GM20431 (cell line): ENCODE measurements at regions not wholly inside any gene's neighbourhood (a gene's known extent, or its start where the extent isn't known, plus 50 kb on each side); places are given as distances from the start of the nearest gene placed in this dataset.

Source experiments
- in situ Hi-C: fragments of 300-500 bp; cut with MseI, MboI; formaldehyde crosslinking; loops from one replicate; pipeline ENCODE4 v1.15.0; 2020; ENCODE audit warnings: low sequenced_read_pairs; ENCODE audit not compliant: unreplicated experiment

DNA sequence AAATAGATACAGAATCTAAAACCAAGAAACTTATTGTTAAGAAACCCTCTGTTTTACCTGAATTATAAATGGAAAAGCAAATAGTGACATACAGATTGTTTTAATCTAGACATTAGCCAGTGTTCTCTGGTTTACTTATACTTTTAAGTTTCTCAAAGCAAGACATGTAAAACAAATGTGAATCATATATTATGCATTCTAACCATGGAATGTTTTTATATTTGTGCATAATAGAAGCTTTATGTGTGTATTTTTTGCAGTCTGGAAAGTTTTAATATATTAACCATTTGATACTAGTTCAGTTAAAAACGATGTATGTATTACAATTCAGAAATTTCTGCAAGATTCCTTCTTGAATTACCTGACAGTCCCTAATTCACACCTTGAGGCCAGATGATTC lies 150.6 kb upstream of the TMEM72 start:
- in situ Hi-C loops: no loop called here

DNA sequence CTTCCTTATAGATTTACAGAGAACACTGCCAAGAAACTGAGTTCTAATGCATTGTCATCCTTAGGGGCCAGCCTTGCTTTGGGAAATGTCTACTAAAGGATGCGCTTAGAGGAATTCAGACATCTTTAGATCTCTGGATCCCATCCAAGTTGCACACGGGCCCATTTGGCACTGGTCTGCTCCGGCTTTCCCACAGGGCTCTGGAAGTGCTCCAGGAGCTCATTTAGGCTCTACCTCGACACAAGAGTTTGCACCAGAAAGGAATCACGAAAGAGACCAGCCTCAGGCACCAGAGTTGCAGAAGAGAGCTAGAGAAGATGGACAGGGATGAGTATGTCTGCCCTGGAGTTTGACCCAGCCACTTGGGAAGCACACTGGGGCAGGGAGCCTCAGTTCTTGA lies 150.1 kb upstream of the TMEM72 start:
- in situ Hi-C loops: no loop called here

DNA sequence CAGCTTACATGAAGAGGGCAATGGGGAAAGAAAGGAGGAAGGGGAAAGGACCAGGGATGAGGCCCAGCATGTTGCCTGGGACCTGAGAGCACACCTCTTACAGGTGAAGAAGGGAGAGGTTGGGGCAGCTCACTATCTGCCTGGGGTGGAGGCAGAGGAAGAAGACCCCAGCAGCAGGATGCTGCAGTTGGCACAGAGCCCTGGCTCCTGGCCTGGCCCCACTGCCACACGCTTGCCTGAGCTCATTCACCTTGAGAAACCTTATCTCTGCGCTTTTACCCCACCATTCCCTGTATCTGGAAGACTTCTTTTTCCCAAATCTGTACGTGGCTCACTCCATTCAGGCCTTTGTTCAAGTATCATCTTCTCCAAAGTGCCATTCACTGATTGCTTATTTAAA lies 147.8 kb upstream of the TMEM72 start:
- in situ Hi-C loops: no loop called here

DNA sequence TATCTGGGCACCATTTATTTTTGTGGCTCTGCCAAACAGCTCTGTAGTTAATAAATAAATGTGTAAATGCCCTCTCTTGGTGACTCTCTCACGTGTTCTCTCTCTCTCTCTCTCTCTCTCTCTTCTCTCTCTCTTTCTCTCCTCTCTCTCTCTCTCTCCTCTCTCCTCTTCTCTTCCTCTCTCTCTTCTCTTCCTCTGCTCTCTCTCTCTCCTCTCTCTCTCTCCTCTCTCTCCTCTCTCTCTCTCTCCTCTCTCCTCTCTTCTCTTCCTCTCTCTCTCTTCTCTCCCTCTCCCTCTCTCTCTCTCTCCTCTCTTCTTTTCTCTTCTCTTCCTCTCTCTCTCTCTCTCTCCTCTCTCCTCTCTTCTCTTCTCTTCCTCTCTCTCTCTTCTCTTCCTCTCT lies 145.8 kb upstream of the TMEM72 start:
- in situ Hi-C loops: no loop called here

DNA sequence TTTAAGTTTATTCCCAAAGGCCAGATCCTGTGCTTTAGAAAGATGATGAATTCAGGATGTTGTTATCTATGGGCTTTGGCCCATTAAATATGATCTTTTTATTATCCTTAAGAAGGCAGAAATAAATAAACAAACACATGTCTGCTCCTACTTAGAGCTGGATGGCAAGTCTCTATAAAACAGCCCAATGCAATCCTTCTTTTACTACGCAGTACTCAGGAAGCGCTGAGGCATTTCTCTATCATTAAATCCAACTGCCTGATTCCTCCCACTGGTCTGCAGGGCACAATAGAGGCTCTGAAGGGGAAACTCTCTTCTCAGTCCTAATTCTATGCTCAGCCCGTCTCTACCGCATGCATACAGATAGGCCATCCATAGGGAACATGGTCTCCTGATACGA lies 144.5 kb upstream of the TMEM72 start:
- in situ Hi-C loops: no loop called here

DNA sequence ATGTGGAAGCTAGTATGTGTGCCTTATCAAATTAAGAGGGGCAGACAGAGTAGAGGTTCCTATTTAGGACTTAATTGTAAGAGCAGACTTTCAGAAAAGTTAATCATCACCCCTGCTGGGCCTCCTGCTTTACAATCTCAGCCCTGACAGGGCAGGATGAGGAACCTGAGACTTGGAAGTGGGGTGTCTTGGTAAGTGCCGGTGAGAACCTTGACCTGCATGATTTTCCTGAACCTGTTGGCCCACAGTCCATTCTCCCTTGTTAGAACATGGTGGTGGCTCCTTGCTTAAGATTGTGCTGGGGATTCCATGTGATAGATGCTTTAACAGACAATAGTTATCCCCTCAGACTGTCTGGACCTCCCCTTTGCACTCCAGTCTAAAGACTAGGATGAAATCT lies 141.7 kb upstream of the TMEM72 start:
- in situ Hi-C loops: no loop called here

DNA sequence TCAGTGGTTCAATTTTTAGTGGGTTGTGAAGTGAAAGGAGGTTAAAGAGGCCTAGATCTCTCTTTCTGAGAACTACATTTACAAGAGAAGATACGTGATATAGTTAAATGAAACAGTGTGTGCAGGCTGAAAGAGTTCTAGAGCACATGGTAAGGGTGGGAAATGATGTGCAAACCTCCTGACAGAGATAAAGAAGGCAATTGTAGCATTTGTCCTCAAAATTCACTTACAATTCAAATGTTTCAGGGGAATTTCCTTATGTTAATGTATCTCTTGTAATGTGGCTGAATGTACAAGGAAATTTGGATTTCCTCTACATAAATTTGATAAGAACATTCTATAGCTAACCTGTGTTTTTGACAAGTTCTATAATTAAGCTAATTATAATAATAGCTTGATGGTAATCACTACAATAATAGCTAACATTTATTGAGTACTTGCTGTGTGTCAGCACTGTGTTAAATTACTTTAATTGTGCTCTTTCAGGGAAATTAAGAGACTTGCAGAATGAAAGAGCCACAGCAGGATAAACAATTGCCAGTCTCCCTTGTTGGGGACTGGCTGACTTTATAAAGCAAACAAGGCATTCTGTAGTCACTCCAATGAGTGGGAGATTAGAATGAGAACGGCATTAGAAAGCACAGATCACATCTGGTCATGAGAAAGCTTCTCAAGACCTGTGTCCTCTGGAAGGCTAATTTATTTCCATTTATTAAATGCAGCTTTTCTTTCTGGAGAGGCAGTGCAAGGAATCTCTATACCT lies 139.7 kb upstream of the TMEM72 start:
- in situ Hi-C loops: no loop called here

DNA sequence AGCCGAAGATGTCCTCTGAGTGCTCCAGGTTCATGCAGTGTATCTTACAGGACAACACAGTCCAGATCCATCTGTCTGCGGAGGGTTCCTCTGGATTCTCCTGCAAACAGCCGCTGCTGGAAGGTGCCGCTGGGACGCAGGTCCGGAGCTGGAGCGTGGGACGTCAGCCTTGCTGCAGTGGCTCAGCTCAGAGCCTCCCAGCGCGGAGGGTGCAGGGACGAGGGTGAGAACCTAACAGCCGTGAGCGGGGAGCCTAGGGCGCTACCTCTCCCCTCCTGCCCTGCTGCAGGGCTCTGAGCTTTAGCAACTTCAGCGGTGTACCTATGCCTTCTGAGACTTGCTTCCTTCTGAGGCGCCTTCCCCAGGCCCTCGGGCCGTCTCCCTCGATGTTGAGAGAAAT lies 137.6 kb upstream of the TMEM72 start:
- in situ Hi-C loops: no loop called here

DNA sequence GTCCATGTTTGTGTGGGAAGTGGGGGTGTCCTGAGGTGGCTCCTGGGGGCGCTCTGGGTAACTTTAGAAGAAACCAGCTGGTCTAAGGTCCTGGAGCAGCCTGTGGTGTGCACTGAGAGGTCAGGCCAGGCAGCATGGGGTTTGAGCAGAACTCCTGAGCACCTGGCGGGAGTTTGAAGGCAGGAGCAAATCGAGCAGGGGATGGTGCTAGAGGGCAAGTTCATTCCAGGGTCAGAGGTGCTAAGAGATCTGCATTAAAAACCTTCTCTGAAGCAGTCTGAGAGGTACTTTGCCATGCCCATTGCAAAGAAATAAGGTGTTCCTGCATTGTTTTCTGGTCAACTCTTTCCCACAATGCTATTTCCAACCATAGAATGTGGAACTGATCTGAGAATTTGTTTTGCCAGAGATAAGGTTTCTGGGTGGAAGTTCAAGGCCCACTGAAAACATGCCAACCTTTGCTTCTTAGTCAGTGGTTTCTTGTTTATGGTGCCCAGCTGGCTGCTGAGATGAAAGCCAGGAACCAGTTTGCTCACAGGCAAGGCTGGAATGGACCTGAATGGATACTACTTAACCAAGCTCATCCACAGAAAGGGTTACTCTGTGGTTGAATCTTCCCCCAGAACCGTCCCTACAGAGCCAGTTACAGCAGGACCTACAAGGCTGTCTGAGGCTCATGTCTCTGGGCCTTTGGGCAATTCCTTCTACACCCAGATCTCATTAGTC lies 136.3 kb upstream of the TMEM72 start:
- in situ Hi-C loops: no loop called here

DNA sequence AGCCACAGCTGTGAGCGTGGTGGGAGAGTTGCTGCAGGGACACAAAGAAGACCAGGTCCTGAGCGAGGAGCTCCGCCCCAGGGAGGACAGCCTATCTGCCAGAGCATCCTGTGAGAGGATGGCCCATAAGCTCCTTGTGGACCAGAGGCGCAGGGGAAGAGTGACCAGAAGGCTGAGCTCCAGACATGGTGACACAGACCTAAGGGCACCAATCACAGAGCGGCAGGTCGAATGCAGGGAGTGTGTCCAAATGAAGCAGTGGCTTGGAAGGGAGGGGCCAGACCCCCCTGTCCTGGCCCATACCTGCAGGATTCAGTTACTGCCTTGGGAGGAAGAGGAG lies 135.8 kb upstream of the TMEM72 start:
- in situ Hi-C loops: no loop called here

DNA sequence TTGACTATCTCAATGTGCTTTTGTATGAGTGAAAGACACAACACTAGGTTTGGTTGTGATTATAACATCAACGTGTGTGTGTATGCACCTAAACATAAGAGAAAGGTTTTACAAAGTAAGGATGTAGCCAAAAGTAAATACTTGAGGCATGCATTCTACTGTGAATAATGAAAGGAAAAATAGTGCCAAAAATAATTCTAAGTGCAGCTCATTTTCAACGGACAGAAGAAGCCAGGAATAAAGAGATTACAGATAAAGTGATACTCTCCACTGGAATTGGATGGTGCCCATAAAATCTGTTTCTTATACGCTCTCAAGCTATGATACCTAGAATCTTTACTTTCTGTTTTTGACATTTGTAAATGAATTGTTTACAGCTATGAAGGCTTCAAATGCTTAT lies 135.0 kb upstream of the TMEM72 start:
- in situ Hi-C loops: no loop called here

DNA sequence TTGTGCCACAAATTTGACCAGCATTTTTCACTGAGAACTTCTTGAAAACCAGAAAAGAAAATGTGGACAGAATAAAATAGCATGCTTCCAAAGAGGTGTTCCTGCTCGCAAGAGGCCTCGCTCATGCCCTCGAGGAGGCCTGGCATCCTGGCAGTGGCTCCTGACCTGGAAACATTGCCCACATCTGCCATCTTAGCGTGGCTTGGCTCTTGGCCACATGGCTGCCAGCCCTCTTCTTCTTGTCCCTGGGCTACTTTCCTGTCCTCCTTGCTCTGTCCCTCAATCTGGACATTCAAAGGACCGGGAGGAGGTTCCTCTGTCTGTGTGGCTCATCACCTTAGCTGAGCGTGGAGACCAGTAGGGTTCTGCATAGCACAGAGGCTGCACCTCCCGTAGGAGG lies 131.6 kb upstream of the TMEM72 start:
- in situ Hi-C loops: no loop called here

DNA sequence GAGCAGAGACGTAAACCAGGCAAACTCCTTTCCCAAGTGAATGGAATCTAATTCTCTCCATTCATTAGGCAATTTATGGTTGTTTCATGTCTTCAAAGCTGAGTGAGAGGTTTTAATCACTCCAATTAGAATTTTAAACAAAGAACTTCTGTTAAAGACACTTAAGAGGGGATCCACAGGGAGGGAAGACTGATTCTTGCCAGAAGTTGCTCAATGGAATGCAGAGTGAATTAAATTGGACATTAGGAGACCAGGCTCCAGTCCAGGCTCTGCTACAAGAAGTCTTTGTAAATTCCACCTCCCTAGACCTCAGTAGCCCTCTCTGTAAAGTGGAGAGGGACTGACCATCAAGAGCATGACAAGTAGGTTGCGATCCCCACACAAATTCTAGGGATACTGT lies 130.7 kb upstream of the TMEM72 start:
- in situ Hi-C loops: no loop called here

DNA sequence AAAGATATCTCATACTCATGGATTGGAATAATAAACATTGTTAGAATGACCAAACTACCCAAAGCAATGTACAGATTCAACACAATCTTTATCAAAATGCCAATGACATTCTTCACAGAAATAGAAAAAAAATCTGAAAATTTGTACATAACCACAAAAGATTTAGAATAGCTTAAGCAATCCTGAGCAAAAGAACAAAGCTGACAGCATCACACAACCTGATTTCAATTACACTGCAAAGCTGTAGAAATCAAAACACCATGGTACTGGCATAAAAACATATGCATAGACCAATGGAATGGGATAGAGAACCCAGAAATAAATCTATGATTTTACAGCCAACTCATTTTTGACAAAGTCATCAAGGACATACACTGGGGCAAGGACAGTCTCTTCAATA lies 130.0 kb upstream of the TMEM72 start:
- in situ Hi-C loops: no loop called here

DNA sequence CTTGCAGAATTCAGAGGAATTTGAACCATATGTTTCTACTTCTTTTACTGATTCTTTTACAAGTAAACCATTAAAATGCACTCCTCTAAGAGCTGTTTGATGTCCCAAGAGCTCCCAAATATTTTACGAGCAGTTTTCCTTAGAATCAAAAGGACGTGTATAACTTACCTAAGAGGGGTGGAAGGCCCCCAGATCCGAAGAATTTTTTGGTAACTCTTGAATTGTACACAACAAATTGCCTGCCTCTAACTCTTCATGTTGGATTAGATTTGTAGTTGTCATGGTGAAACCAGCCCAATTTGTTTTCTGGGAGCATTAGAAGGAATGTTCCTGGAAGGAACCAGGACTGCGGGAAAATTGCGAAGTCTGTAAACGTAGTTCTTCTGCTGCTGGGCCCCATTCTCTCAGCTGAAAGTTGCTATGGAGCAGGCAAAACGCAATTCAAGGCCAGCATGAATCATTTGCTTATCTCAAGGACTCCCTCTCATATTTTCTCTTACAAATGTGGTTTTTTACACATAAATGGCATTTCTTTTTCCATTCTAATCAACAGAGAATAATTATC lies 124.8 kb upstream of the TMEM72 start:
- in situ Hi-C loops: no loop called here

DNA sequence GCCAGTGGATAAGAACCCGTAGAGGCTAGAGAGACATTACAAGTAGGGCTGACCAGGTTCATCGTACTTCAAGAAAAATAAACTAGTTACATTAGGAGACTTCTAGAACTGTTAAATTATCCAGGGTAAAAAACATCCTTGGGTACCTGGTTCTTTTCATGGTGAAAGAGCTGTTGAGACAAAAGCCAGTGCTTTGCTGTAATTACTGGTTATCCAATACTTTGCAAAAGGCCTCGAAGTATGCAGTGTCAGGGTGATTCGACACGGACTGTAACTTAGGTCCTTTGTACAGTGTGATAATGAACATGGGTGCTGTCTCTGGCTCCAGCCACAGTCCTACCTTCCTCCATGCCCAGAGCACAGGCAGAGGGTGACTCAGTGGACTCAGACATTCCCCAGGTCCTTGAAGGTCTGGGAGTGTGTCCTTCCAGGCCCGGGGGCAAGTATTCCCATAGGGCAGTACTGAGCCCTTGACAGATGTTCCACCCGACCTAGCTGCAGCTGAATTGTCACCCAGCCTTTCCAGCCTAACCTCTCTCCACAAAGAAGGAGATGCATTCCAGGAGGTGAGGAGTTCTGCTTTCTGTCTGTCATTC lies 123.6 kb upstream of the TMEM72 start:
- in situ Hi-C loops: no loop called here

DNA sequence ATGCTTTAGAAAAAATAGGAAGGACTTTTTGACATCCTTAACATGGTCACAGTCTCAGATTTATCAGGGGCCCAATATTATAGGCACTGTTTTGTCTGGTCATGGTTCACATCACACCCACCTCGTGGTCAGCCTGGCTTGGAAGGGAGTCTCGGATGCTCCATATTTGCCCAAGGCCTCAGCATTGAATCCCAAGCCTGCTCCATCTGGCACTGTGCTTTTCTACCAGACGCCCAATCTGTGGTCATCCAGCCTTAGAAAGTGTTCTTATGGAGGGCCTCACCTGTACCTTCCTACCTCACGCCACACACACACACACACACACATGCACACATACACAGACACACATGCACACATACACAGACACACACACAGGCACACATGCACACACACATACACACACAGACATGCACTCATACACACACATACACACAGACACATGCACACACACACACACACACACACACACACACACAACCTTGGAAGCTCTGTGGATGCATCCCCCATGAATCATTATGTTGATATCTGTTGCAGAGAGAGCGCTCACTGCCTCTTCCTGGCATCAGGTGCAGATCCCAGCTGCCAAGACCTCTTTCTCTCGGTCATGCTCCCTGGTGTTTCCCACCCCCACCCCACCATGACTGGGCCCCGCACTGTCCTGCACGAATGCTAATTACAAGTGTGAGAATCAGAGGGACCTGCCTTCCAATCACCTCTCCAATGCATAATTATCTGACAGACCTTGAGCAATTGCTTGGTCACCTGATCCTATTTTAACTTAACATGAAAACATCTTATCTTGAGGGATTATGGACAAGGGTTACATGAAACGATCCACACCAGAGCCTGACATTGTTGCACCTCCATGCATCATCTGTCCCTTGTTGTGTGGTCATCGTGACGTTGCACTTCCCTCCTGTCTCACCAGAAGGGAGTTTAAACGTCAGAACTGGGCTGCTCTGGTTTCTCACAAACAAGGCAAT lies 122.7 kb upstream of the TMEM72 start:
- in situ Hi-C loops: no loop called here

DNA sequence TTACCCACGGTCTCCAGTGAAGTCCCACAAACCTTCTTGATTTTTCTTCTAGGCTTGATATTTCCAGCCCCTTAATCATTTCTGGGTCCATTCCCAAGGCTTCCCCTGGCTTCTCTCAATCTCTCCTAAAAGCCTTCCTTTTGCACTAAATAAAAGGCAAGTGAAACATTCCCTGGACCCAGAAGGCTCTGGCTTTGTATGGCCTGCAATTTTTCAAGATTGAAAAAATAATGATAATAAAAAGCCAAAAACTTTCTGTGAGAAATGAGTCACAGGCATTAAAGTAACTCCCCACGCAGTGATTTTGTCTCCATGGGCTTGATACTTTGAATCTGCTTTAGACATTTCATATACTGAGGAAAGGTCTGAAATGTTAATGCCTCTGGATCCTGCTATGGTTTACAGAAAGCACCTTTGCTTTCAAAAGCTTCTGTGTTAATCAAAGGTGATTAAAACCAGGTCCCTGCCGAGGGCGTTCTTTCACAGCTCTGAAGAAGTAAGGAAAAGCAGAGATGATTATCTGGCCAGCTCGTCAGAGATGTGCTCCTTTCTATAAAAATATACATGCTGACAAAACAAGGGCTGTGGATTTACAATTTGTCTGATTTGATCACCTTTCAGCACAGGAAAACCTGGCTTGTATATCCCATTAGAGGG lies 118.9 kb upstream of the TMEM72 start:
- in situ Hi-C loops: no loop called here

DNA sequence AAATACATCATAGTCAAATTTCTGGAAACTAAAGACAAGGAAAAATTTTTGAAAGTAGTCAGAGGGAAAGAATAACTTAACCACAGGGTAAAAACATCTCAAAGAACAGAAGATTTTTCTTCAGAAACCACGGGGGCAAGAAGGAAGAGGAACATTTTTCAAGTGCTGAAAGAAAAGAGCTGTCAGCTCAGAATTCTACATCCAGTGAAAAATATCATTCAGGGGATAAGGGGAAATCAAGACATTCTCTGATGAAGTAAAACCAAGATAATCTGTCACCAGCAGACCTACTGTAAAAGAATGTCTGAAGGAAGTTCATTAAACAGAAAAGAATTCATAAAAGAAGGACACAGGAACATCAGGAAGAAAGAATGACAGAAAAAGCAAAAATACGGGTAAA lies 111.2 kb upstream of the TMEM72 start:
- in situ Hi-C loops: no loop called here
